ENCODE measurements at regions not wholly inside any gene's neighbourhood (a gene's known extent, or its start where the extent isn't known, plus 50 kb on each side); places are given as distances from the start of the nearest gene placed in this dataset.
A peak's percentile ranks its signal among the peaks of the same experiment; 100 is the strongest.

GRCh38 chr6:74137911-74138310 lies 441.9 kb downstream of the CD109 start (continued):
- TF ChIP-seq ZNF292 (CRISPR knock-in tag; IDR thresholded peaks at IDR 0.05; ENCODE audit: borderline replicate concordance, low read depth) (no peak), ZMYM2 (CRISPR knock-in tag; IDR thresholded peaks at IDR 0.05) (no peak), ZNF260 (CRISPR knock-in tag; IDR thresholded peaks at IDR 0.05; ENCODE audit: borderline replicate concordance, low read depth) (no peak), CEBPG (CRISPR knock-in tag; IDR thresholded peaks at IDR 0.05) (peak; percentile 35; the same call in 1 of the 2 replicates), CHCHD3 (CRISPR knock-in tag; IDR thresholded peaks at IDR 0.05) (no peak), HOXA7 (CRISPR knock-in tag; IDR thresholded peaks at IDR 0.05) (no peak), ZBTB3 (CRISPR knock-in tag; IDR thresholded peaks at IDR 0.05; ENCODE audit: borderline replicate concordance, low read depth) (no peak), ZNF510 (CRISPR knock-in tag; IDR thresholded peaks at IDR 0.05; ENCODE audit: low read depth) (no peak), ZNF543 (CRISPR knock-in tag; IDR thresholded peaks at IDR 0.05) (no peak), MTF2 (CRISPR knock-in tag; IDR thresholded peaks at IDR 0.05; ENCODE audit: borderline replicate concordance) (no peak), ATF7 (IDR thresholded peaks at IDR 0.05) (0 out of 2 replicates have a peak, but pooled peaks have one; percentile 4), ATF7 (CRISPR knock-in tag; IDR thresholded peaks at IDR 0.05) (no peak), CEBPB (IDR thresholded peaks at IDR 0.05; ENCODE audit: borderline replicate concordance, low read depth, low read length) (peak; percentile 56; the same call in 1 of the 2 replicates), SKIL (CRISPR knock-in tag; IDR thresholded peaks at IDR 0.05; ENCODE audit: borderline replicate concordance) (no peak), TMF1 (CRISPR knock-in tag; IDR thresholded peaks at IDR 0.05; ENCODE audit: low read depth) (no peak), IKZF4 (CRISPR knock-in tag; IDR thresholded peaks at IDR 0.05; ENCODE audit: borderline replicate concordance, low read depth, not compliant biosample characterization) (no peak), ZNF530 (CRISPR knock-in tag; IDR thresholded peaks at IDR 0.05; ENCODE audit: low read depth) (no peak), ZNF367 (CRISPR knock-in tag; IDR thresholded peaks at IDR 0.05; ENCODE audit: borderline replicate concordance) (no peak), RBM22 (optimal IDR thresholded peaks at IDR 0.05; ENCODE audit: low read length) (no peak)
- TF ChIP-seq, protein P1, sequence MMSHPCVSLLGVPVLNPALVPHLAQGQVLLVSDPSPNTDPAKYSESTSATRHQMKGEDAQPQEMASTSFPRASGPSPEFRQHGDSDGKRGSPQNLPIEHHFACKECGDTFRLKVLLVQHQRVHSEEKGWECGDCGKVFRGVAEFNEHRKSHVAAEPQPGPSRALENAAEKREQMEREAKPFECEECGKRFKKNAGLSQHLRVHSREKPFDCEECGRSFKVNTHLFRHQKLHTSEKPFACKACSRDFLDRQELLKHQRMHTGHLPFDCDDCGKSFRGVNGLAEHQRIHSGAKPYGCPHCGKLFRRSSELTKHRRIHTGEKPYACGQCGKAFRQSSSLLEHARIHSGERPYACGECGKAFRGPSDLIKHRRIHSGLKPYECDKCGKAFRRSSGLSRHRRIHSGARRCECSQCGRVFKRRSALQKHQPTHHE (CRISPR knock-in tag; IDR thresholded peaks at IDR 0.05; ENCODE audit: borderline replicate concordance) = no peak
- TF ChIP-seq, protein P2, sequence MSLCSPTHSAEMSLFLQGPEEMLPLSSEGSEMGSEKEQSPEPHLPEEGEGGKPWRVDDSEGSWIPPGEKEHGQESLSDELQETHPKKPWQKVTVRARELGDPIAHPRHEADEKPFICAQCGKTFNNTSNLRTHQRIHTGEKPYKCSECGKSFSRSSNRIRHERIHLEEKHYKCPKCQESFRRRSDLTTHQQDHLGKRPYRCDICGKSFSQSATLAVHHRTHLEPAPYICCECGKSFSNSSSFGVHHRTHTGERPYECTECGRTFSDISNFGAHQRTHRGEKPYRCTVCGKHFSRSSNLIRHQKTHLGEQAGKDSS (CRISPR knock-in tag; IDR thresholded peaks at IDR 0.05; ENCODE audit: borderline replicate concordance, low read depth) = no peak
- TF ChIP-seq, protein P3, sequence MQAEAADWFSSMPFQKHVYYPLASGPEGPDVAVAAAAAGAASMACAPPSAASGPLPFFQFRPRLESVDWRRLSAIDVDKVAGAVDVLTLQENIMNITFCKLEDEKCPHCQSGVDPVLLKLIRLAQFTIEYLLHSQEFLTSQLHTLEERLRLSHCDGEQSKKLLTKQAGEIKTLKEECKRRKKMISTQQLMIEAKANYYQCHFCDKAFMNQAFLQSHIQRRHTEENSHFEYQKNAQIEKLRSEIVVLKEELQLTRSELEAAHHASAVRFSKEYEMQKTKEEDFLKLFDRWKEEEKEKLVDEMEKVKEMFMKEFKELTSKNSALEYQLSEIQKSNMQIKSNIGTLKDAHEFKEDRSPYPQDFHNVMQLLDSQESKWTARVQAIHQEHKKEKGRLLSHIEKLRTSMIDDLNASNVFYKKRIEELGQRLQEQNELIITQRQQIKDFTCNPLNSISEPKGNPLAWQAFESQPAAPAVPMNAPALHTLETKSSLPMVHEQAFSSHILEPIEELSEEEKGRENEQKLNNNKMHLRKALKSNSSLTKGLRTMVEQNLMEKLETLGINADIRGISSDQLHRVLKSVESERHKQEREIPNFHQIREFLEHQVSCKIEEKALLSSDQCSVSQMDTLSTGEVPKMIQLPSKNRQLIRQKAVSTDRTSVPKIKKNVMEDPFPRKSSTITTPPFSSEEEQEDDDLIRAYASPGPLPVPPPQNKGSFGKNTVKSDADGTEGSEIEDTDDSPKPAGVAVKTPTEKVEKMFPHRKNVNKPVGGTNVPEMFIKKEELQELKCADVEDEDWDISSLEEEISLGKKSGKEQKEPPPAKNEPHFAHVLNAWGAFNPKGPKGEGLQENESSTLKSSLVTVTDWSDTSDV (CRISPR knock-in tag; IDR thresholded peaks at IDR 0.05) = no peak
- TF ChIP-seq, protein P4, sequence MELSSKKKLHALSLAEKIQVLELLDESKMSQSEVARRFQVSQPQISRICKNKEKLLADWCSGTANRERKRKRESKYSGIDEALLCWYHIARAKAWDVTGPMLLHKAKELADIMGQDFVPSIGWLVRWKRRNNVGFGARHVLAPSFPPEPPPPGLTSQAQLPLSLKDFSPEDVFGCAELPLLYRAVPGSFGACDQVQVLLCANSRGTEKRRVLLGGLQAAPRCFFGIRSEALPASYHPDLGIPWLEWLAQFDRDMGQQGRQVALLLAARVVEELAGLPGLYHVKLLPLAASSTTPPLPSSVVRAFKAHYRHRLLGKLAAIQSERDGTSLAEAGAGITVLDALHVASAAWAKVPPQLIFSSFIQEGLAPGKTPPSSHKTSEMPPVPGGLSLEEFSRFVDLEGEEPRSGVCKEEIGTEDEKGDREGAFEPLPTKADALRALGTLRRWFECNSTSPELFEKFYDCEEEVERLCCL (CRISPR knock-in tag; IDR thresholded peaks at IDR 0.05; ENCODE audit: borderline replicate concordance) = no peak

Data from HepG2 (cell line).